Esophagus muscularis mucosa (tissue), 3 donors: ENCODE measurements at regions not wholly inside any gene's neighbourhood (a gene's known extent, or its start where the extent isn't known, plus 50 kb on each side); places are given as distances from the start of the nearest gene placed in this dataset.
"Not testable (repeated sequence)": the region's sequence is repeated elsewhere in the genome, so short reads cannot be mapped to it uniquely, and the experiment has no call there.

Source experiments
- POLR2A ChIP-seq: fragments of 450-650 bp; IDR thresholded peaks from one replicate; pipeline ENCODE4 v1.6.1; 2017; ENCODE audit warnings: antibody characterized with exemption, moderate library complexity, mild to moderate bottlenecking, low read depth
- POLR2AphosphoS5 ChIP-seq, 2 donors: sonication (generic); formaldehyde crosslinking; IDR thresholded peaks; one replicate each; pipeline ENCODE4 v1.6.1; 2017; ENCODE audit warnings: antibody characterized with exemption in 2 of 2
- TF ChIP-seq, protein P1 (sequence below), 3 experiments: fragments of 200-600 bp in 2 of 3; fragments of 450-650 bp in 1 of 3; sonication (generic) in 2 of 3; IDR thresholded peaks; one replicate each; pipeline ENCODE4 v1.5.1; 2017 to 2019; ENCODE audit warnings: antibody characterized with exemption in 3 of 3, mild to moderate bottlenecking in 2 of 3, moderate library complexity in 1 of 3

DNA sequence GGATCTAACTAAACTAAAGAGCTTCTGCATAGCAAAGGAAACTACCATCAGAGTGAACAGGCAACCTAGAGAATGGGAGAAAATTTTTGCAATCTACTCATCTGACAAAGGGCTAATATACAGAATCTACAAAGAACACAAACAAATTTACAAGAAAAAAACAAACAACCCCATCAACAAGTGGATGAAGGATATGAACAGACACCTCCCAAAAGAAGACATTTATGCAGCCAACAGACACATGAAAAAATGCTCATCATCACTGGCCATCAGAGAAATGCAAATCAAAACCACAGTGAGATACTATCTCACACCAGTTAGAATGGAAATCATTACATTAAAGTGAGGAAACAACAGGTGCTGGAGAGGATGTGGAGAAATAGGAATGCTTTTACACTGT, 52.1 kb upstream of the SH3RF1 start:
- TF ChIP-seq, protein P1, sequence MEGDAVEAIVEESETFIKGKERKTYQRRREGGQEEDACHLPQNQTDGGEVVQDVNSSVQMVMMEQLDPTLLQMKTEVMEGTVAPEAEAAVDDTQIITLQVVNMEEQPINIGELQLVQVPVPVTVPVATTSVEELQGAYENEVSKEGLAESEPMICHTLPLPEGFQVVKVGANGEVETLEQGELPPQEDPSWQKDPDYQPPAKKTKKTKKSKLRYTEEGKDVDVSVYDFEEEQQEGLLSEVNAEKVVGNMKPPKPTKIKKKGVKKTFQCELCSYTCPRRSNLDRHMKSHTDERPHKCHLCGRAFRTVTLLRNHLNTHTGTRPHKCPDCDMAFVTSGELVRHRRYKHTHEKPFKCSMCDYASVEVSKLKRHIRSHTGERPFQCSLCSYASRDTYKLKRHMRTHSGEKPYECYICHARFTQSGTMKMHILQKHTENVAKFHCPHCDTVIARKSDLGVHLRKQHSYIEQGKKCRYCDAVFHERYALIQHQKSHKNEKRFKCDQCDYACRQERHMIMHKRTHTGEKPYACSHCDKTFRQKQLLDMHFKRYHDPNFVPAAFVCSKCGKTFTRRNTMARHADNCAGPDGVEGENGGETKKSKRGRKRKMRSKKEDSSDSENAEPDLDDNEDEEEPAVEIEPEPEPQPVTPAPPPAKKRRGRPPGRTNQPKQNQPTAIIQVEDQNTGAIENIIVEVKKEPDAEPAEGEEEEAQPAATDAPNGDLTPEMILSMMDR (IDR thresholded peaks at IDR 0.05): not testable (repeated sequence)
- TF ChIP-seq POLR2A; POLR2AphosphoS5 (IDR thresholded peaks at IDR 0.05): not testable (repeated sequence)
